OCI-LY7 (cell line): ENCODE measurements at regions not wholly inside any gene's neighbourhood (a gene's known extent, or its start where the extent isn't known, plus 50 kb on each side); places are given as distances from the start of the nearest gene placed in this dataset.

Source experiments
- EZH2phosphoT487 ChIP-seq: fragments of 200-600 bp; sonication (generic); IDR thresholded peaks from 2 replicates; pipeline ENCODE4 v1.6.1; 2018; ENCODE audit warnings: low read depth, borderline replicate concordance, mild to moderate bottlenecking, mixed run types, antibody characterized with exemption, low read length, moderate library complexity, mixed read lengths
- TF ChIP-seq, protein P1 (sequence below): fragments of 200-600 bp; sonication (generic); conservative IDR thresholded peaks from 2 replicates; pipeline ENCODE4 v1.5.1; 2014; ENCODE audit warnings: mild to moderate bottlenecking, antibody characterized with exemption, low read length, moderate library complexity, mixed read lengths

DNA sequence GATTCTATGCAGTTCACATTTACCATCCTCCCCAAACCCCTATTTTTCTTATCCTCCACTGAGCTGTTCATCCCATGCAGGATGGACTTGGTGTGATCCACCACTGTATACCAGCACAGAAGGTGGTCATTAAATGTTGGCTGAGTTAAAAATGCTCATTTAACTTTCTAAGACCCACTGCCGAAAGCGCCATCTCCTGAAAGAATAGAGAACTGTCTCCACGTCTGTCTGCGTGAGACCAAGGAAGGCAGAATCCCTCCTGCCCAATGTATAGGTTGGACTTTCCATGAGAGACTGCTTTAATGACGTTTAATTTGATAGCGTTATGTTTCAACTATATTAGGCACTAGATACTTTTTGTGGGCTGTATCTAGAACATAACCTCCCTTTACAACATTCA is 124.3 kb downstream of the GPAM start:
- TF ChIP-seq, protein P1, sequence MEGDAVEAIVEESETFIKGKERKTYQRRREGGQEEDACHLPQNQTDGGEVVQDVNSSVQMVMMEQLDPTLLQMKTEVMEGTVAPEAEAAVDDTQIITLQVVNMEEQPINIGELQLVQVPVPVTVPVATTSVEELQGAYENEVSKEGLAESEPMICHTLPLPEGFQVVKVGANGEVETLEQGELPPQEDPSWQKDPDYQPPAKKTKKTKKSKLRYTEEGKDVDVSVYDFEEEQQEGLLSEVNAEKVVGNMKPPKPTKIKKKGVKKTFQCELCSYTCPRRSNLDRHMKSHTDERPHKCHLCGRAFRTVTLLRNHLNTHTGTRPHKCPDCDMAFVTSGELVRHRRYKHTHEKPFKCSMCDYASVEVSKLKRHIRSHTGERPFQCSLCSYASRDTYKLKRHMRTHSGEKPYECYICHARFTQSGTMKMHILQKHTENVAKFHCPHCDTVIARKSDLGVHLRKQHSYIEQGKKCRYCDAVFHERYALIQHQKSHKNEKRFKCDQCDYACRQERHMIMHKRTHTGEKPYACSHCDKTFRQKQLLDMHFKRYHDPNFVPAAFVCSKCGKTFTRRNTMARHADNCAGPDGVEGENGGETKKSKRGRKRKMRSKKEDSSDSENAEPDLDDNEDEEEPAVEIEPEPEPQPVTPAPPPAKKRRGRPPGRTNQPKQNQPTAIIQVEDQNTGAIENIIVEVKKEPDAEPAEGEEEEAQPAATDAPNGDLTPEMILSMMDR = no peak
- TF ChIP-seq EZH2phosphoT487 = no peak
